NCI-H146 treated with DMSO at 0.1 percent for 48 hours (cell line): ENCODE measurements at regions not wholly inside any gene's neighbourhood (a gene's known extent, or its start where the extent isn't known, plus 50 kb on each side); places are given as distances from the start of the nearest gene placed in this dataset.

Experiments
- DNase-seq: peaks from one replicate; lab custom pipeline; 2025; ENCODE audit not compliant: unreplicated experiment; lab: John Stamatoyannopoulos, UW

DNA sequence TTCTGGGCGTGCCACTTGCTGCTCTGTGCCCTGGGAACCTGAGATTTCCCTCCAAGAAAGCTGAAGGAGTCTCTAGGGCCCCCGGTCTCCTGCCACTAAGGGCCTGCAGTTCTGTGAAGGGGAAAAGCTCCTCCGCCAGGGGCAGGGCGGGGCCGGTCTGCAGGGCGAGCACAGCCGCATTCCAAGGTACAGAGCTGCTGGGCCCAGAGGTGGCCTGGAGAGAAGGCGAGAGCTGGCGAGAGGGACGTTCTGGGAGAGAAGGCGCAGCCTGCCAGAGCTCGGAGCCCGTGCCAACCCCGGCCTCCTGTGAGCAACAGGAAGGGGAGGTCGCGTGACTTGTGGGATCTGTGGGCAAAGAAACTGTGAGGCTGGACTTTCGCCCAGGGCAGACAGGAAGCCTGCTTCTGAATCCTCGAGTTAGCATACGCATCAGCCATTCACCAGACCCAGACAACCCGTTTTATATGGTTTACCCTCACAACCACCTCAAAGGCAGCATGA is 500.4 kb downstream of the SHQ1 start:
- DNase-seq, result no peak

DNA sequence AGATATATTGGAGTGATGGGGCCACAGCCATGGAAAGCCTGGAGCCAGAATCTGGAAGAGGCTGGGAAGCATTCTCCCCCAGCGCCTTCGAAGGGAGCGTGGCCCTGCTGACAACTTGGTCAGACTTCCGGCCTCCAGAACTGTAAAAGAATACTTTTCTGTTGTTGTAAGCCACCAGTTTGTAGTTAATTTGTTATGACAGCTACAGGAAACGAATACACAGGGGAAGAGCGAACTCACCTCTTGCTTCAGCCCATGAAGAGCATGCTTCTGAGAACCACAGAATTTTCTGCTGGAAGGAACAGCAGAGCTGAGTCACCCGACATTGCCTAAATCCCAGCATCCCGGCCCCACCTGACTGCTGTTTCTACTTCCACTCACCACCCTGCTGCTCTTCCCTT is 501.7 kb downstream of the SHQ1 start:
- no peak for DNase-seq

DNA sequence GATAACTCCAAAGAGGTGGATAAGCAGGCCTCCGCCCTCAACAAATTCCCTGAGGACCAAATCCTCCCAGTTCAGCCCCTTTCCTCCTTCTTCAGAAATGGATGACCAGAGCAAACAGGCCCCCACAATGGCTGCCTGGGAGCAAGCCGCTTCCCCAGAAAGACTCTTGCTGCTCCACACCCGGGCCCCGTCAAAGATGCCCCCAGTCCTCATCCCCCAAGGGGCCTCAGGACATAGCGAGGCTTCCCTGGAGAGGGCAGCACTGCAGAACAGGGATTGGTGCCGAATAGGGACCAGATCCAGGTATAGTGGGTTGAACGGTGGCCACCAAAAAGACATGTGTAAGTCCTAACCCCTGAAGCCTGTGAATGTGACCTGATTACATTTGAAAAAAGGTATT is 502.3 kb downstream of the SHQ1 start:
- DNase-seq, result no peak

DNA sequence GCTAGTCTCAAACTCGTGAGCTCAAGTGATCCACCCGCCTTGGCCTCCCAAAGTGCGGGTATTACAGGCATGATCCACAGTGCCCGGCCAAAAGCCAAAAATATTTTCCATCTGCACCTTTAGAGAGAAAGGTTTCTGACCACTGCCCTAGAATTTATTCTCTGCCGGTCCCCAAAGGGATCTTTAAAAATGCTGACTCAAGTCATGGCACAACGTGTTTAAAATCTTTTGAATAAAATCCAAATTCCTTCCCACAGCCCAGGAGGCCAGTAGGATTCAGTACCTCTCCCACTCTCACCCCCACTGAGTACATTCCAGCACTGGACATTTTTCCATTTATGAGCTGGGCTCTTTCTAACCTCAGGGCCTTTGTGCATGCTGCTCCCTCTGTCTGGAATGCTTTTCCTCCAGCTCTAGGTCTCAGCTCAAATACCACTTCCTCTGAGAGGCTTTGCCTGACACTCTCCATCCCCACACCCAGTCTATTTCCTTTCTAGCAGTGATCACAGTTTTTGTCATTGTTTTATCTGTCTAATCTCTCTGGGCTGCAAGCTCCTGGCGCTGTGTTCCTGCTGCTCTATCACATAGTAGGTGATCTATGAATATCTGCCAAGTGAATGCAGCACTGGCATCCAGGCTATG is 502.9 kb downstream of the SHQ1 start:
- DNase-seq, result no peak

DNA sequence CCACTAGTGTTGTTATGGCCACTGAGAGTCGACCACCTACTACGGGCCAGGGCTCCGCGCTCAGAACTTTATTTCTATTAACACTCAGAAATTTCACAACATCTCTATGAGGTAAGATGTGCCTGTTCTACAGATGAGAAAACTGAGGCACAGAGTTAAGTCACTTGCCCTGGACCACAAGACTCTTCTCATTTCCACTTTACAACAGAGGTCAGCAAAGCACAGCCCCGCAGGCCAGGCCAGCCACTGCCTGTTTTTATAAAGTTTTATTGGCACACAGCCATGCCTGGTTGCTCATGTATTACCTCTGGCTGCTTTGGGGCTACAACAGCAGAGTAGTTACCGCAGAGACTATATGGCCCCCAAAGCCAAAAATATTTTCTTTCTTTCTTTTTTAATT is 503.6 kb downstream of the SHQ1 start:
- no peak for DNase-seq

DNA sequence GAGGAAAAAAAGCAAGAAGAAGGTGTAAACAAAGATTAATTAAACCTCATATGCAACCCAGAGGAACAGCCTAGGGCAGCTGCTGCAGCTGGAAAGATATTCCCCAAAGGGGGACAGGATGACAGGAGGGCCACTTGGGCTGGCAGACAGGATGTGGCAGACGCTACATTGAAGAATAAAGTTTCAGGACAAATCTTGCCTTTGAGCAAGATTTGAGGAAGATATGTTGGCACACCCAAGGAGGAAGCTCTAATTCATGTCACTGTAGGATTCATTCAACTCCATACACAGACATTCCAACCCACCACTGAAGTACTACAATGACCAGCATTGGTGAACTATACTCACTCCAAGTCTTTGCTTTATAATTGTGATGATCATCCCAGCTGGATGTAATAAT is 504.0 kb downstream of the SHQ1 start:
- DNase-seq, result no peak

DNA sequence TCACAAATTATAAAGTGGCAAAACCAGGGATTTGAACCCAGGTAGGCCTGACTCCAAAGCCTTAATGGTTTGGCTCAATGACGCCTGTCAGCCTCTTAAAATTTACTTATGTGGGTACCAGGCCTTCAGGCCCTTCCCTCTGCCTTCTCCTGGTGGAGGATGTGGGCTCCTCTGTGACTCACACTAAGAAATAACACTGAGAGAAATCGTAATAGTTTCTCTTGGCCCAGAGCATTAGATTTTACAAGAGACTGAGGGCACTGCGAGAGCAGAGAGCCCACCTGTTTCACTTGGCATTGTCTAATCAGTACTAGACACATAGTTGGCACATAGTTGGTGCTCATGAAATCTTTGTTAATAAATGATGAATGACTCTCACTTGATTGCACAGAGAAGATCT is 505.2 kb downstream of the SHQ1 start:
- no peak for DNase-seq

DNA sequence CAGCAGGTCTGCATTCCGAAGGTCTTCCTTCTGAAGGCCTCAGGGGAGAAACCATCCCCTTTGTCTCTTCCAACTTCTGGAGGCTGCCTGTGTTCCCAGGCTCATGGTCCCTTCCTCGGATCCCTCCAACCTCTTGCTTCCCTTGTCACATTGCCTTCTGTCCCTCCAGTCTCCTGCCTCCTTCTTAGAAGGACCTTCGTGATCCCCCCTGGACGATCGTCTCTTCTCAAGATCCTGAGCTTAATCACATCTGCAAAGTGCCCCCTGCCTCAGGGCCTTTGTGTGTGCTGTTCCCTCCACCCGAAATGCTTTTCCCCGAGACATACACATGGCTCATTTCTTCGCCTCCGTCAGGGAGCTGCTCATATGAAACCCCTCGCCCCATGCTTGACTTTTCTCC is 505.8 kb downstream of the SHQ1 start:
- DNase-seq, result no peak

DNA sequence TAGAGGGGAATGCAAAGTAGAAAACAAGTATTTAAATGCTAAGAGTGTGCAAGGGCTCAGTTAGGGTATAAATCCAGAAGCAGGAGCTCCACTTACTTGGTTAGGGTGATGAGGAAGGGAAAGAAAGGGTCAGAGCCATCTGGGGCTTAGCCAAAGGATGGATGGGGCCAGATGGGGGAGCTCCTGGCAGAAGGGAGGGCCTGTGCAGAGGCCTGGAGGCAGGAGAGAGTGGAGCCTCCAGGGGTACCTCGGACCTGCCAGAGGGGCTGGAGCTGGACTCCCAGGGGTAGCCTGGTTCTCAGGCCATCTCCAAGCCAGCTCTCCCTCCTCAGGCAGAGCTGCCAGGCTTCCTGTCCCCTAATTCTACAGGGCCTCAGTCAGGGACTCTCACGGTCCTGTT is 506.3 kb downstream of the SHQ1 start:
- no peak for DNase-seq

DNA sequence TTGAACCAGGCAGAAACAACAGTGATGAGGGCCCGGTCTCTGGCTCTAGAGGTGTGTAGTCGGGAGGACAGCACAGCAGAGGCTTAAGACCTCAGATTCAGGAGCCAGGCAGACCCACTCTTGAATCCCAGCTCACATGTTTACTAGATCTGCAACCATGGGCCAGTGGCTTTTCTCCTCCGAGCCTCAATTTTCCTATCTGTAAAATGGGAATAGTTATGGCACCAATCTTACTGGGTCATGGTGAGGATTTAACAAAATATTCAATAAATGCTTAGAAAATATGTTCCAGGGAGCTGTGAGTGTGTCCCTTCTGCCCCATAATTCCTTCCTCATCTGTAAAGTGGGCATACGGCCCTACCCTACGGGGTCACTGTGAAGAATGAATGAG is 506.9 kb downstream of the SHQ1 start:
- no peak for DNase-seq

DNA sequence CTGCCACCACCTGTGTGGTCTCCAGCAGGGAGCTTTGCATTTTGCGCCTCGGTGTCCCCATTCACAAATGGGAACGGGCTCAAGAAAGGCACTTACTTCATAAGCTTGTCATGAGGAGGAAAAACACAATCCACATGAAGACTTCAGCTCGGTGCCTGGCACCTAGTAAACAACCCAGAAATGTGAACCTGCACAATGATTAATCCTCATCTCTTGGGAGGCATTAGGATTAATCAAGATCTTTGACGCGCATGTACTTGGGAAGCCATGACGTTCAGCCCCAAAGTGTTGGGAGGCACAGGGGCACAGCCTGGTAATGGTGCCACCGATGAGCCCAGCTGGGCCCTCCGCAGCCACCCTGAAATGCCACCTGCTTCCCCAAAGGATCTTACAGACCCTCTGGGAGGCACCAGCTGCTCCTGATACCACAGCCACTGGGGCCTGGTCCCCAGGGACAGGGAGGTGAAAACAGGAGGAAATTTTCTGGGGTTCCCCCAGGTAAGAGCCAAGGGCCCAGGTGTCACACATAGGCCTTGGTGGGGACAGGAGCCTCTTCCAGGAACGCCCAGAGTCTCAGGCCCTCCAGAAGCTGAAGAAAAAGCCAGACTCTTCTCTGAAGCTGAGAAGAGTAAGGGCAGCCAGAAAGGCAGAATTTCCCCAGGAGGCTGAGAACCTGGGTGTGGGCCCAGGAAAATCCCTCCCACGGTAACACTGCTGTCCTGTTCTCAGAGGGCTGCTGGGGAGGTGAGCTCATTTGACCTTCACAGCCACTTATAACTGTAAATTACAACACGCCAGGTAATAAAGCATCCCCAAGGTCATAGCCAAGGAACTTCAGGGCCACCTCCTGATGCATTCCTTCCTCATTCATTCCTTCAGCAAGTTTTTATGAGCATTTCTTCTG is 507.5 kb downstream of the SHQ1 start:
- no peak for DNase-seq

DNA sequence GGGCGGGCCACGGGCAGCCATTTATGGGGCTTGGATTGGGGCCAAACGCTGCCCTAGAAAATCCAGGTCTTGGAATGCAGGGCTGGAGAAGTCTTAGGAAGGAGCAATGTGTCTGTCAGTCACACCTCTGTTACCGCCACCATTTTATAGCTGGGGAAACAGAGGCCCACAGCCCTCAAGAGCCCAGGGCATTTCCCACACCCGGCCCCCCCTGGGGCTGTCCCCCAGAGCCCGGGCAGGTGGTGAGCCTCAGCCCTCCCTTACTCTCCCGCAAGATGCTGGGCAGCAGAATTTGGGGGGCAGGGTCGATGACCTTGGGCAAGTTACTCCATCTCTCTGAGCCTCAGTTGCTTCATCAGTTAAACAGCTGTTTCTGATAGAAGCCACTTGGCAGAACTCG is 508.2 kb downstream of the SHQ1 start:
- DNase-seq, result no peak

DNA sequence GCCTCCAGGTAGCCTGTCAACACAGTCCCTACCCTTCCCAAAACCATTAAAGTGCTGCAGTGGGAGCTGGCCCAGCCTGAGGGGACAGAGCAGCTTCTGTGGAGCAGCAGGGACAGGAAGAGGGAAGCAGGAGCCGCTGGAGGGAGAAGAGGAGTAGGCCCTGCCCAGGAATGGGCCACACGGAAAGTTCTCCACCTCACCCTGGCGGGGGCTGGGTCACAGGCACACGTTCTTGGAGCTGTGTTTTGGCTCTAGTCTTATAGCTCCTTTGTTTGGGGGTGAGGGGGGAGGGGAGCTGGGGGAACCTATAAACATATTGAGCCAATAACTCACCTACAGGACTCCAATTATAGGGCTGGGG is 508.6 kb downstream of the SHQ1 start:
- DNase-seq, result no peak

DNA sequence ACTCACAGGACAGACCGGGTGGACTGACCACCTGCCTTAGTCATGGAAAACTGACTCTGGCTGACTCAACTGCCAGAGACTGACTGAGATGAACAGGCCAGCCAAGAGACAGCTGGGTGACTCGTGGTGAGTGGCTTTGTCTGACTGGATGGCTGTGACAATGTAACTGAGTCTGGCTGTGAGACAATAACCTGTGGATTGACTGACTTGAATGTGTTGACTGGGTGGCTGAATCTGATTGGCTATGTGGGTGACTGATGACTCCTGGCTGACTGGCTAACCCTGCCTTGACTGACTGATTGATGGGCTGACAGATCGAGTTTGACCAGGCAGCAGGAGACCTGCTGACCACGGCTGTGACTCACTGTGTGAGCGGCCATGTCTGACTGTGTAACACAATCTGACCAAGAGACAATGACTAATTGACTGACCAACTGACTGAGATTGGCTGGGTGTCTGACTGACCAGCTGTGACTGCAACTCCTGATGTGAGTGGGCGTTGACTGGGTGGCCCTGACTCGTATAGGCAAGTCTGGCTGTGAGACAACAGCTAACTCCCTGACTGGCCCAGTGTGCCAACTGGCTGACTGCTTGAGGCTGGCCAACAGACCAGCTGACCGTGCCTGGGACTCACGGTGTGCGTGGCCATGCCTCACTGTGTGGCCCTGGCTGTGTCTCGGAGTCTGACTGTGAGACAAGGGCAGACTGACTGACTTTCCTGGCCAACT is 509.1 kb downstream of the SHQ1 start:
- DNase-seq, result no peak

DNA sequence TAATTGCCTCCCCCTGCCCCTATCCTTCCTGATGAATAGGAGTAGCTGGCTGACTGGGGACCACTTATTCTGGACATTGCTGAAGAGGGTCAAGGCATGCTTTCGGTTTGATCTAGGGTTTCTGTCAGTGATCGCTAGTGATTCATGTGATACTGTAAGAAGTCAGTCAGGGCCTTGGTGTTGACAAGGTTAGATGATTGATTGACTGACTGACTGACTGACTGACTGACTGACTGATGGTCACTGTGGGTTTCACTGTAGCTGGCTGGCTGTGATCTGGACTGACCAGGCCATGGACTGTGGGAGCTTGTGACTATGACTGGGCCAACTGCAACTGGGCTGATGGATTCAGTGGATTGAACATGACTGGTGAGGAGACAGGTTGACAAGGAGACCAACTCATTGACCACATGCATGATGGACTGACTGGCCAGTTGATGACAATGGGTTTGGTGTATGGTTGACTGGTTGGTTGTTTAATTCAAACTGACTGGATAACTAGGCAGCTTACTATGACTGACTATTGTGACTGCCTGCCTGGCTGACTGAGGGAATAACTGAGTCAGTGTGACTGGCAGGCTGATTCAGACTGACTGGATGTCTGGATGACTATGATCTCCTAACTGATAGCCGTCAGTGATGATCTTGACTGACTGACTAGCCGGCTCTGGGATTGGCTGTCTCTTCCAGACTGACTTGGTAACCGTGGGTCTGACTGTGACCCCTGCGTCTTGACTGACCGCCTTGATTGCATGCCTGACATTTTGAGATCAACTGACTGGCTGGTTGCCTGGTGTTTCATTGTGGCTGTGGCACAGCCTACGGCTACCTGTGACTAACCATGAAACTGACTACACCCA is 509.9 kb downstream of the SHQ1 start:
- DNase-seq, result no peak

DNA sequence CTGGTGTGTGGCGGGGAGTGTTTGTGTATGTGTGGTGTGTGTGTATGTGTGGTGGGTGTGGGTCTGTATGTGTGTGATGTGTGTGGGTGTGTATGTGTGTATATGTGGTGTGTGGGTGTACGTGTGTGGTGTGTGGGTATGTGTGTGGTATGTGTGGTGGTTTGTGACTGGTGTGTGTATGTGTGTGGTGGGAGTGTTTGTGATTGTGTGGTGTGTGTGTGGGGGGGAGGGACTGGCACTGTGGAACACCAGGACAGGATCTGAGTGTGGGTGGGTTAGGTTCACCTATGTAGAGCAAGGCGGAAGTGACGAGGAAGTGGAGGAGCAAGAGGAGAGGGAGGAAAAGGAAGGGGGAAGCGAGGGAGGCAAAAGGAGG is 510.8 kb downstream of the SHQ1 start:
- DNase-seq, result no peak

DNA sequence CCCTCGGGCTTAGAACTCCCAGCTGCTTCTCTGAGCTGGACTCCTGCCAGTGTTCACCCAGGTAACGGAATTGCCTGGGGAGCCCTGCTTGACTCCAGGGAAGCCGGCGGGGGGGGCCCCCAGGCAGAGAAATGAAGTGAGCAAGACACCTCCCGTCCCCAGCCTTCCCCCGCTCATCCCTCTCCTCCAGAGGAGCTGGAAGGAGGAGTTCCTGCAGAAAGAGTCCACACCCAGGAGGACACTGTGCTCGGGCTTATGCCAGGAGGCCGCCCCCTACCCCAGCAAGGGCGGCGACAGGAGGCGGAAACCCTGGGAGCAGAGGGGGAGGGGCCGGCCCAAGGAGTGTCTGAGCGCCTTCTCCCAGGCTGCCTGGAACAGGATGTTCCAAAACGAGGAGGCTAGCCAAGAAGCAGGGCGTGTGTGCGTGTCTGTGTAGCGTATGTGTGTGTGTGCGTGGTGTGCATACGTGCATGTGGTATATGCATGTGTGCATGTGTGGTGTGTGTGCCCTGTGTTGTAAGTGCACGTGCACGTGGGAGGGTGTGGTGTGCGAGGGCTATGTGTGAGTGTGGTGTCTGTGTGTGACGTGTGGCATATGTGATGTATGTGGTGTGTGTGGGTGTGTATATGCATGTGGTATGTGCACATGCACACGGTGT is 511.3 kb downstream of the SHQ1 start:
- peak; percentile 19 for DNase-seq

DNA sequence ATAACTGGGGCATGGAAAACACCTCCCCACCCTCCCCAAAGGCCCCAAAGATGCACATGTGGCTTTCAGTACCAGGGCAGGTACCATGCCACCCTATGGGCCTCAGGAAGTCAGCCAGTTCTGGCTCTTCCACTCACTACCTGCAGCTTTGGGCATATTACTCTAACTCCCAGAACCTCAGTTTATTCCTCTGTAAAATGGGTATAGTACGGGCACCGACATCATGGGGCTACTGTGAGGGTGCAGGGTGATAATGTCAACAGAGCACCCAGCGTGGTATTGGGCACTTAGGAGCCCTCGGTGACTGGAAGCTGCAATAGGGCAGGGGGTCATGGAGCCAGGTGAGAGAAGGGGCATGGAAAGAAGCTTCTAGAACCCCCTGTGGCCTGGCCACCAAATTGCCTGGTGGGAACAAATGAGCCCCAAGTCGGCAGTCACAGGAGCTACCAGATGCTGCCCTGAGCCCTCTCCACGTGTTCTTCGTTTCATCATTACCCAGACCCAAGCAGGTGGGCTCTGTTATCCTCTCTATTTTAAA is 512.1 kb downstream of the SHQ1 start:
- DNase-seq, result no peak

DNA sequence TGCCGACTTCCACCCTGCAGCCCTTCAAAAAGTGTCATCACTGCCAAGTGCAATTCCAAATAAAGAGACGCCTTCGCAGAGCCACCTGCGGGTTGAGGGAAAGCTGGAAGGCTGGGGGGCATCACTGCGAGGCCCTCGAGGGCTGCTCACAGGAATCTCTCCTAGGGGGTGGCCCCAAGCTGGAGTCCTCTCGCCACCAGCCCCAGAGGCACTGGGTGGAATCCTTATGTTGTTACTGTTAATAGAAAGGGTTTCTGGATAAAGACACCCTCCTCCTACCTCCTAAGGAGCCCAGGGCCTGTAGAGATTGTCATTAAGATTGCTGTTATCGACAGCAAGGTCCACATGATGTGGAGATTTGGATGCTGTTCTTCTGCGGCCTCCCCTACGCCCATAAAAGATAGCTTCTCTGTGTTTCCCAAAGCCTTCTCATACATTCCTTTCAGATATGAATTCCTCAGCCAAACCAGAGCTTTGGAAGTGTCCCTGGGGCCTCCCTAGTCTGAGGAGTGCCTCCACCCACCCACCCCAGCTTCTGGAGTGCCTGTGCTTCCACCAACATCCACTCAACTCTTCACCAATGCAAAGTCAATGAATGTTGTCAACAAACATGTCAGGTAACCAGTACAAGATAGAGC is 512.7 kb downstream of the SHQ1 start:
- peak; percentile 64 for DNase-seq
